Natural killer cell (primary cell): ENCODE measurements at regions not wholly inside any gene's neighbourhood (a gene's known extent, or its start where the extent isn't known, plus 50 kb on each side); places are given as distances from the start of the nearest gene placed in this dataset.

ENCODE experiments used
- ATAC-seq, 3 donors: fragments of 150-1000 bp in 2 of 3; fragments of 200-7000 bp in 1 of 3; cut with Tn5 transposase; 1 replicate in 1 of 3; 2 replicates in 2 of 3; pipeline ENCODE4 v1.10.0; 2021; ENCODE audit warnings: mild to moderate bottlenecking in 2 of 3, moderate library complexity in 2 of 3
- DNase-seq, 2 donors: peaks; one replicate each; pipeline versions ENCODE4 v3.0.0 to v3.0.0-alpha.2; 2013 to 2021; ENCODE audit warnings: mixed read lengths in 1 of 2
- H3K27ac ChIP-seq: one replicate; pipeline ENCODE4 v1.5.1; 2013; ENCODE audit warnings: mild to moderate bottlenecking, low read length
- H3K27me3 ChIP-seq: one replicate; pipeline ENCODE4 v1.6.1; 2013; ENCODE audit warnings: low read length; ENCODE audit not compliant: control insufficient read depth, insufficient read depth
- H3K36me3 ChIP-seq: one replicate; pipeline ENCODE4 v1.6.1; 2013; ENCODE audit warnings: low read length; ENCODE audit not compliant: control insufficient read depth, insufficient read depth
- H3K4me1 ChIP-seq: one replicate; pipeline ENCODE4 v1.6.1; 2013; ENCODE audit warnings: low read length; ENCODE audit not compliant: control insufficient read depth, insufficient read depth
- H3K4me3 ChIP-seq: one replicate; pipeline ENCODE4 v1.5.1; 2013; ENCODE audit warnings: low read length
- H3K9me3 ChIP-seq: one replicate; pipeline ENCODE4 v1.6.1; 2013; ENCODE audit warnings: low read length; ENCODE audit not compliant: control insufficient read depth, insufficient read depth
- H3K27ac Mint-ChIP-seq, 2 donors: one replicate each; pipeline ENCODE4 v1.8.0; 2022; ENCODE audit warnings: mild to moderate bottlenecking in 2 of 2, mixed read lengths in 2 of 2, moderate library complexity in 1 of 2
- H3K27me3 Mint-ChIP-seq, 2 donors: one replicate each; pipeline ENCODE4 v1.8.0; 2022; ENCODE audit warnings: low read depth in 2 of 2, mixed read lengths in 2 of 2
- H3K36me3 Mint-ChIP-seq: one replicate; pipeline ENCODE4 v1.8.0; 2022; ENCODE audit warnings: mixed read lengths
- H3K4me1 Mint-ChIP-seq, 2 donors: one replicate each; pipeline ENCODE4 v1.8.0; 2022; ENCODE audit warnings: mixed read lengths in 2 of 2
- H3K4me3 Mint-ChIP-seq: one replicate; pipeline ENCODE4 v1.8.0; 2022; ENCODE audit warnings: mild to moderate bottlenecking, moderate library complexity, mixed read lengths
- H3K9me3 Mint-ChIP-seq, 2 donors: one replicate each; pipeline ENCODE4 v1.8.0; 2022; ENCODE audit warnings: mixed read lengths in 2 of 2
- CTCF ChIP-seq: fragments of 200-600 bp; IDR thresholded peaks from one replicate; pipeline ENCODE4 v1.8.0; 2022; ENCODE audit warnings: antibody characterized with exemption
- WGBS: methylation state at CpG from one replicate; pipeline ENCODE4 v1.1.7; 2013; ENCODE audit warnings: missing lambda C conversion rate; ENCODE audit not compliant: insufficient coverage; 5-methylcytosine and 5-hydroxymethylcytosine counted together
- intact Hi-C: fragments of 100-400 bp; cut with micrococcal nuclease; formaldehyde crosslinking; loops from one replicate; pipeline ENCODE4 v1.14.2; 2022

DNA sequence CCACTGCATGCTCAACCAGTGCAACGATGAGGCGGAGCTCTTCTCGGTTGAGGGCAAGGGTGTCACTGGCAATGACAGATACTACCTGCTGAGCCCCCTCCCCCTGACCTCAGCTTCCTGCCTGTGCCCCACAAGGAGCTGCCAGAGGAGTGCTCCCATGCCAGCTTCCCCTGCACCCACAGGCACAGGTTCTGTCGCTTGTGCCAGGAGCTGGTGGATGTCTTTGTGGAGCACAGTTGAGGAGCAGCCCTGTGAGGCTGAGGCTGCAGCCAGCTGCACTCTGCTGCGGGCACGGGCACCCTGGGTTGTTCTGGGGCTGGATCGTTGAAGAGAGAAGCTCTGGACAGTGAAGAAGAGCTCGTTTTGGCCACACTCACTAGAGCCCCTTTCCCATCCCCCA is 165.3 kb upstream of the ZNF267 start:
- intact Hi-C loops = no loop called here
- ATAC-seq (no peak), DNase-seq (peak in 1 of 2 donors; percentile 41)
- Mint-ChIP-seq H3K4me3 (no peak overlapping the region), H3K36me3 (no peaks in the 10 kb centered on the region), H3K27me3 (no peaks in the 10 kb centered on the region), H3K27ac (no peak overlapping the region), H3K4me1 (peaks cover 11 to 25% of the 10 kb centered on the region in 2 donors), H3K9me3 (no peaks in the 10 kb centered on the region)
- Histone ChIP-seq H3K4me1 (peaks cover 5% of the 10 kb centered on the region), H3K9me3 (no peaks in the 10 kb centered on the region), H3K36me3 (peaks cover 52% of the 10 kb centered on the region), H3K27me3 (no peaks in the 10 kb centered on the region), H3K27ac (no peak overlapping the region), H3K4me3 (no peak overlapping the region)
- 74% methylated on average over 7 of the region's 8 CpGs for WGBS
- no peak for TF ChIP-seq CTCF

- no peaks in the 10 kb centered on the region for H3K27me3 ChIP-seq
- Mint-ChIP-seq H3K36me3 (no peaks in the 10 kb centered on the region), H3K9me3 (no peaks in the 10 kb centered on the region), H3K27me3 (no peaks in the 10 kb centered on the region), H3K4me3 (no peak overlapping the region), H3K27ac (peak overlapping the region; percentile 37 to 39), H3K4me1 (peaks cover 18 to 30% of the 10 kb centered on the region in 2 donors)
- H3K4me1 ChIP-seq = peaks cover 9% of the 10 kb centered on the region
- H3K9me3 ChIP-seq = no peaks in the 10 kb centered on the region
- 96% methylated on average over 9 of the region's 9 CpGs for WGBS
- DNase-seq (no peak), ATAC-seq (no peak)
- no peak overlapping the region for H3K4me3 ChIP-seq
- TF ChIP-seq CTCF = no peak
- H3K27ac ChIP-seq = no peak overlapping the region
- H3K36me3 ChIP-seq = peaks cover 45% of the 10 kb centered on the region
- intact Hi-C loops = no loop called here
Observed at GRCh38 chr16:31709181-31709580, 164.4 kb upstream of the ZNF267 start.

DNA sequence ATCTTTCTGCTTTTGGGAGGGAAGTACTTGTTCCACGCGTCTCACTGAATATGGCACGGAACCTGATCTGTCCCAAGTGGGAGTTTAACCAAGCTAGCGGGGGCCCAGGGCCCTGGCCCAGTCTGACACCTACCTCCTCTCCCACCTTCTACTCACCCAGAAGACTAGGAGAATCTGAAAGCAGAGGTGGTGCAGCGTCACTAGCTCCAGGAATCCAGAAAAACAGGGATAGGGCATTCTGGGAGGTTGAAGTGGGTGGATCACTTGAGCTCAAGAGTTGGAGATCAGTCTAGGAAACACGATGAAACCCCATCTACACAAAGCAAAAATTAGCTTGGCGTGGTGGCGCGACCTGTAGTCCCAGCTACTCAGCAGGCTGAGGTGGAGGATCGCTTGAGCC is 163.5 kb upstream of the ZNF267 start:
- no peaks in the 10 kb centered on the region for H3K9me3 Mint-ChIP-seq
- no peaks in the 10 kb centered on the region for H3K27me3 Mint-ChIP-seq
- WGBS = 91% methylated on average over 9 of the region's 10 CpGs
- peaks cover 18% of the 10 kb centered on the region for H3K4me1 ChIP-seq
- no peaks in the 10 kb centered on the region for H3K9me3 ChIP-seq
- no peak overlapping the region for H3K4me3 ChIP-seq
- peaks cover 27 to 40% of the 10 kb centered on the region in 2 donors for H3K4me1 Mint-ChIP-seq
- DNase-seq = no peak
- H3K36me3 Mint-ChIP-seq = no peaks in the 10 kb centered on the region
- H3K27ac Mint-ChIP-seq = peak overlapping the region; percentile 37 to 39
- no peak overlapping the region for H3K4me3 Mint-ChIP-seq
- H3K27me3 ChIP-seq = no peaks in the 10 kb centered on the region
- no peak for TF ChIP-seq CTCF
- intact Hi-C loops = loop anchor here (5.0 to 10.0 kb wide), 4 partner anchors 157 to 525 kb away; partner anchors contain the start of genes ARMC5 and FUS
- ATAC-seq = no peak
- no peak overlapping the region for H3K27ac ChIP-seq
- peaks cover 37% of the 10 kb centered on the region for H3K36me3 ChIP-seq

GRCh38 chr16:31710880-31711279 is 162.7 kb upstream of the ZNF267 start:
- peaks cover 35 to 47% of the 10 kb centered on the region in 2 donors for H3K4me1 Mint-ChIP-seq
- H3K27me3 Mint-ChIP-seq = no peaks in the 10 kb centered on the region
- no peak overlapping the region for H3K4me3 ChIP-seq
- peak overlapping the region in 1 of 2 donors; percentile 37 for H3K27ac Mint-ChIP-seq
- H3K27me3 ChIP-seq = no peaks in the 10 kb centered on the region
- TF ChIP-seq CTCF = no peak
- ATAC-seq (no peak), DNase-seq (peak in 1 of 2 donors; percentile 9)
- H3K9me3 Mint-ChIP-seq = no peaks in the 10 kb centered on the region
- H3K4me1 ChIP-seq = peaks cover 25% of the 10 kb centered on the region
- WGBS = 94% methylated on average over 5 of the region's 5 CpGs
- no peaks in the 10 kb centered on the region for H3K36me3 Mint-ChIP-seq
- intact Hi-C loops = loop anchor here (5.0 to 10.0 kb wide), 4 partner anchors 156 to 526 kb away; partner anchors contain the start of genes ARMC5 and FUS
- H3K36me3 ChIP-seq = peaks cover 29% of the 10 kb centered on the region
- no peaks in the 10 kb centered on the region for H3K9me3 ChIP-seq
- no peak overlapping the region for H3K27ac ChIP-seq
- no peak overlapping the region for H3K4me3 Mint-ChIP-seq
